PC-3 (cell line): ENCODE measurements at regions not wholly inside any gene's neighbourhood (a gene's known extent, or its start where the extent isn't known, plus 50 kb on each side); places are given as distances from the start of the nearest gene placed in this dataset.

ENCODE experiments used
- EZH2 ChIP-seq: fragments of 300-600 bp; sonication (generic); IDR thresholded peaks from one replicate; pipeline ENCODE4 v1.6.1; 2017; ENCODE audit warnings: antibody characterized with exemption, mild to moderate bottlenecking, low read length; ENCODE audit not compliant: unreplicated experiment
- EZH2phosphoT487 ChIP-seq: fragments of 300-600 bp; sonication (generic); IDR thresholded peaks from 2 replicates; pipeline ENCODE4 v1.6.1; 2018; ENCODE audit warnings: mild to moderate bottlenecking, antibody characterized with exemption, low read length, borderline replicate concordance
- TF ChIP-seq, protein P1 (sequence below): fragments of 300-600 bp; sonication (generic); conservative IDR thresholded peaks from 2 replicates; pipeline ENCODE4 v1.5.1; 2017; ENCODE audit warnings: antibody characterized with exemption, low read depth, mild to moderate bottlenecking, low read length

DNA sequence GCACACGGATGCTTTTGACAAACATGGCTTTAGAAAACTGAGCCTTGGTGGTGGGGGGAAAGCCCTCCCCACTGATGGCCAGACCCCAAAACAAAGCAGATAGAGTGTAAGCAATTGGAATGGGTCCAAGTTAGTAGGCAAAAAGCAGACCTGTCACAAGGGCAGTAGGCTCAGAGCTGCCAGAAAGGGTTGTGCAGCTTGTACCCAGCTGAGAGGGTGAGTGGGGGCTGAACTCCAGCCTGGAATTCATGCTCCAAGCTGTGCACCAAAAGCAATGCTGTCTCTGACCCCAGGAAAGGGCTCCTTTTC is 101.1 kb upstream of the TEX13D start:
- TF ChIP-seq, protein P1, sequence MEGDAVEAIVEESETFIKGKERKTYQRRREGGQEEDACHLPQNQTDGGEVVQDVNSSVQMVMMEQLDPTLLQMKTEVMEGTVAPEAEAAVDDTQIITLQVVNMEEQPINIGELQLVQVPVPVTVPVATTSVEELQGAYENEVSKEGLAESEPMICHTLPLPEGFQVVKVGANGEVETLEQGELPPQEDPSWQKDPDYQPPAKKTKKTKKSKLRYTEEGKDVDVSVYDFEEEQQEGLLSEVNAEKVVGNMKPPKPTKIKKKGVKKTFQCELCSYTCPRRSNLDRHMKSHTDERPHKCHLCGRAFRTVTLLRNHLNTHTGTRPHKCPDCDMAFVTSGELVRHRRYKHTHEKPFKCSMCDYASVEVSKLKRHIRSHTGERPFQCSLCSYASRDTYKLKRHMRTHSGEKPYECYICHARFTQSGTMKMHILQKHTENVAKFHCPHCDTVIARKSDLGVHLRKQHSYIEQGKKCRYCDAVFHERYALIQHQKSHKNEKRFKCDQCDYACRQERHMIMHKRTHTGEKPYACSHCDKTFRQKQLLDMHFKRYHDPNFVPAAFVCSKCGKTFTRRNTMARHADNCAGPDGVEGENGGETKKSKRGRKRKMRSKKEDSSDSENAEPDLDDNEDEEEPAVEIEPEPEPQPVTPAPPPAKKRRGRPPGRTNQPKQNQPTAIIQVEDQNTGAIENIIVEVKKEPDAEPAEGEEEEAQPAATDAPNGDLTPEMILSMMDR: no peak
- TF ChIP-seq EZH2: no peak
- no peak for TF ChIP-seq EZH2phosphoT487
